Adrenal gland (tissue), 5 donors: ENCODE measurements at regions not wholly inside any gene's neighbourhood (a gene's known extent, or its start where the extent isn't known, plus 50 kb on each side); places are given as distances from the start of the nearest gene placed in this dataset.

ENCODE experiments used
- CTCF ChIP-seq, 6 experiments: fragments of 450-650 bp in 4 of 6; fragments of 200-600 bp in 2 of 6; sonication (generic) in 1 of 6; IDR thresholded peaks; 1 replicate in 5 of 6; 2 replicates in 1 of 6; pipeline versions ENCODE4 v1.5.1 to v1.8.0; 2016 to 2021; ENCODE audit warnings: antibody characterized with exemption in 6 of 6, mild to moderate bottlenecking in 2 of 6, moderate library complexity in 1 of 6
- POLR2A ChIP-seq, 2 donors: fragments of 450-650 bp; IDR thresholded peaks; one replicate each; pipeline ENCODE4 v1.6.1; 2017; ENCODE audit warnings: antibody characterized with exemption in 2 of 2, mild to moderate bottlenecking in 2 of 2, moderate library complexity in 1 of 2
- donor health status: DM: no; HTN: no; CAD: no.

- TF ChIP-seq POLR2A (IDR thresholded peaks at IDR 0.05) (no peak), CTCF (IDR thresholded peaks at IDR 0.05) (no peak)
Observed at GRCh38 chr20:5433352-5433751, 116.6 kb upstream of the PROKR2 start.
